Astrocyte of the spinal cord (primary cell): ENCODE measurements at regions not wholly inside any gene's neighbourhood (a gene's known extent, or its start where the extent isn't known, plus 50 kb on each side); places are given as distances from the start of the nearest gene placed in this dataset.

Experiments used
- DNase-seq: peaks from one replicate; pipeline ENCODE4 v3.0.0; 2011; ENCODE audit warnings: low read depth, low spot score
- H3K4me3 ChIP-seq: 2 replicates; pipeline ENCODE4 v1.5.1; 2011; ENCODE audit warnings: low read depth, mild to moderate bottlenecking, low read length, moderate library complexity
- in situ Hi-C: cut with HindIII; loops from 2 replicates; pipeline ENCODE4 v1.10.0; 2017; ENCODE audit warnings: low sequenced_read_pairs
- TF ChIP-seq, protein P1 (sequence below): IDR thresholded peaks from 2 replicates; pipeline ENCODE4 v1.5.1; 2012; ENCODE audit warnings: low read depth, mild to moderate bottlenecking, low read length, inconsistent platforms

GRCh38 chr6:40718401-40718800 lies 131.2 kb upstream of the LRFN2 start:
- in situ Hi-C loops, result no loop called here
- no peak overlapping the region for H3K4me3 ChIP-seq
- TF ChIP-seq, protein P1, sequence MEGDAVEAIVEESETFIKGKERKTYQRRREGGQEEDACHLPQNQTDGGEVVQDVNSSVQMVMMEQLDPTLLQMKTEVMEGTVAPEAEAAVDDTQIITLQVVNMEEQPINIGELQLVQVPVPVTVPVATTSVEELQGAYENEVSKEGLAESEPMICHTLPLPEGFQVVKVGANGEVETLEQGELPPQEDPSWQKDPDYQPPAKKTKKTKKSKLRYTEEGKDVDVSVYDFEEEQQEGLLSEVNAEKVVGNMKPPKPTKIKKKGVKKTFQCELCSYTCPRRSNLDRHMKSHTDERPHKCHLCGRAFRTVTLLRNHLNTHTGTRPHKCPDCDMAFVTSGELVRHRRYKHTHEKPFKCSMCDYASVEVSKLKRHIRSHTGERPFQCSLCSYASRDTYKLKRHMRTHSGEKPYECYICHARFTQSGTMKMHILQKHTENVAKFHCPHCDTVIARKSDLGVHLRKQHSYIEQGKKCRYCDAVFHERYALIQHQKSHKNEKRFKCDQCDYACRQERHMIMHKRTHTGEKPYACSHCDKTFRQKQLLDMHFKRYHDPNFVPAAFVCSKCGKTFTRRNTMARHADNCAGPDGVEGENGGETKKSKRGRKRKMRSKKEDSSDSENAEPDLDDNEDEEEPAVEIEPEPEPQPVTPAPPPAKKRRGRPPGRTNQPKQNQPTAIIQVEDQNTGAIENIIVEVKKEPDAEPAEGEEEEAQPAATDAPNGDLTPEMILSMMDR, result no peak
- DNase-seq, result no peak

DNA sequence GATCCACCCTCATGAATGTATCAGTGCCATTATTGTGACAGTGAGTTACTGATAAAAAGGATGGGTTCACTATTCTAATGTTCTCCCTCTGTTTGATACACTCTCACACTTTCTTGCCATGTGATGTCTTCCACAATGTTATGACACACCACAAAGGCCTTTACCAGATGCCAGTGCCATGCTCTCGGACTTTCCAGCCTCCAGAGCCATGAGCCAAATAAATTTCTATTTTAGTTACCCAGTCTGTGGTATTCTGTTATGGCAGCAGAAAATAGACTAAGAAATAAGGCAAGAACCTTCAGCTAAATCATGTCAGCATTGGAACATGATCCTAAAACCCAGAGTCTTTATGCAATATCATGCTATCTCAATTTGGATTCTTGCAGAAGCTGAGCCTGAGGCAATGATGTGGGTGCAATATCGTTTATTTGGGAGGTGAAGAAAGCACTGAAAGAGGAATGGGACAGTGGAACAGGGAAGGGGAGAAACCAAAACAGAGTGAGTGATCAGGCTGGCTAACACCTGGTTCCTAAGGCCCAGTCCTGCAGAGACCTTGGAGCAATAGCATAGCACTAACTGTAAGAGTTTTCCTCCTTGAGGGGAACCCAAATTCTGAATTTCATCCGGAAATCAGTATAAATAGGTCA lies 130.4 kb upstream of the LRFN2 start:
- no peak overlapping the region for H3K4me3 ChIP-seq
- DNase-seq, result no peak
- in situ Hi-C loops, result no loop called here
- TF ChIP-seq, protein P1, result no peak

- no peak overlapping the region for H3K4me3 ChIP-seq
- in situ Hi-C loops, result no loop called here
- no peak for DNase-seq
- TF ChIP-seq, protein P1, result no peak
Measured at GRCh38 chr6:40715570-40716403, 128.6 kb upstream of the LRFN2 start.

DNA sequence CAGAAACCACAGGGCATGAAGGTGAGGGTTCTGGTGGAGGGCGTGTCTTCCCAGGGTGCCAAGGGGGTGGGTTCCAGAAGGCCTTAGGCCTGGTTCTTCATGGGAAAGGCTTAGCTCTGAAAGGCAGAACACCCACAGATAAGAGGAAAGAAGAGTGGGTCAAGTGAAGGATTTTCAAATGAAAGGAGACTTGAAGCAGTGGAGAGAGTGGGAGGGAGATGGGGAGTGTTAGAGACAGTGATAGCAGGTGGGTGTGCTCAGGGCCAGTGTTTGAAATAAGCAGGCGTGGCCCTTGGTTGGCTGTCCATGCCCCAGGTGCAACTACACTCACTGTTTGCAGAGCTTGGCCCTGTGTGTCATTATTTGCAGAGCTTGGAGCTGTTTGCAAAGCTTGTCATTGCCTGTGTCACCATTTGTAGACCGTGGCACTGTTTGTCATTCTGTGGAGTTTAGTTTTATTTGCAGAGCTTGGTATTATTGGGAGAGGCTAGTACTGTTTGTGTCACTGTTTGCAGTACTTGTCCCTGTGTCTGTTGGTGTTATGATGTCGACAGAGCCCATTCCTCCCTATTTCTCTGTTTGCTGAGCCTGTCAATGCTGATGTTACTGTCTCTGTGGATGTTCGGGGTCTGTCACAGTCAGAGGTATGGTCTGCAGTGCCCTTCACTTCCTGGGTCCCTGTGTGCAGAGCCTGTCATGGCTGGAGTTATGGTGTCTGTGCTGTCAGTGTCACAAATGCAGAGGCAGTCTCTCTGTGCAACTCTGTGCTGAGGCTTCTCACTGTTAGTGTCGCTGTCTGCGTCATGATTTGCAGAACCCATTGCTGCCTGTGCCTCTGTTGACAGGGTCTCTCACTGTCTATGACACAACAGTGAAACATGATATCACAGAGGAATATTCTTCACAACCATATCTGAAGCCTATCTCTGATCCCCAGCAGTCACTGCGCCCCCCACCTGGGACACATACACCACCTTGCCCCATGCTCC lies 127.7 kb upstream of the LRFN2 start:
- TF ChIP-seq, protein P1, result no peak
- no peak overlapping the region for H3K4me3 ChIP-seq
- no peak for DNase-seq
- in situ Hi-C loops, result no loop called here

DNA sequence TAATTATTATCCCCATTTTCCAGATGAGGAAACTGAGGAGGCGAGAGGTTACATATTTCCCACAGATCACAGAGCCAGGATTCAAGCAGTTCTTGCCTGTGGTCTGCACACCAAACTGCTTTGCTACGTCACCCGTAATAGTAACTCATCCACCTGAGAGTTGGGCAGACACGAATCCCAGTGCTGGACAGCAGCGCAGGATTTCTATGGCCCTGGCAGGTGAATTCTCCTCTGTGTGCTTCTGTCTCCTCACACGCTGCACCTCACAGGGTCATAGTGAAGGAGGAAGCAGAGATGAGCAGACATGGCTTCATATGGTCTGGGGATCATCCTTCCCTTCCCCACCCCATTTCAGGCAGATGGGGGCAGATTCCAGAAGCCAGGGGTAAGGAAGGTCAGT lies 127.0 kb upstream of the LRFN2 start:
- in situ Hi-C loops, result no loop called here
- TF ChIP-seq, protein P1, result no peak
- no peak for DNase-seq
- no peak overlapping the region for H3K4me3 ChIP-seq
